ENCODE measurements at regions not wholly inside any gene's neighbourhood (a gene's known extent, or its start where the extent isn't known, plus 50 kb on each side); places are given as distances from the start of the nearest gene placed in this dataset.
A peak's percentile ranks its signal among the peaks of the same experiment; 100 is the strongest.

GRCh38 chr10:129328546-129328945, 138.5 kb upstream of the MGMT start:
- peak; percentile 78 for FAIRE-seq
- H3K9me3 ChIP-seq (replicated peaks; ENCODE audit: control insufficient read depth, insufficient read depth, low read length): no peaks in the 10 kb centered on the region
- H3K4me1 ChIP-seq (ENCODE audit: control insufficient read depth, extremely low read depth, insufficient read depth, low read length): peaks cover 13% of the 10 kb centered on the region
- H3K27me3 ChIP-seq (ENCODE audit: control insufficient read depth in 2 of 2, insufficient read depth in 2 of 2, low read length in 2 of 2): peaks cover 0 to 4% of the 10 kb centered on the region in 2 experiments
- H4K20me1 ChIP-seq (replicated peaks; ENCODE audit: control insufficient read depth, extremely low read depth, insufficient read depth, low read length): no peaks in the 10 kb centered on the region
- dilution Hi-C loops (cut with MboI; ENCODE audit: extremely low pct_ligation_motif_present, low sequenced_read_pairs): no loop called here
- no peak overlapping the region for H3K4me3 ChIP-seq (replicated peaks in 1 of 3; ENCODE audit: insufficient read depth in 1 of 3, low read depth in 1 of 3, low read length in 3 of 3)
- no peak overlapping the region for H3K9ac ChIP-seq (replicated peaks; ENCODE audit: extremely low read depth, insufficient read depth, low read length)
- ChIA-PET POLR2A (no interaction called here), CTCF (interaction anchor here (0.7 to 0.9 kb wide), 2 partner anchors 15 to 167 kb away, joined by 3 read pairs; no protein-coding TSS in a partner anchor)
- DNase-seq (ENCODE audit: low read depth, low spot score): peak; percentile 48
- H3K4me2 ChIP-seq (ENCODE audit: insufficient read depth, low read length): peak overlapping the region; percentile 3
- no peak overlapping the region for H2AFZ ChIP-seq (ENCODE audit: low read depth, low read length)
- TF ChIP-seq POLR2A (IDR thresholded peaks at IDR 0.05; ENCODE audit: low read depth, low read length) (no peak), MYC (IDR thresholded peaks at IDR 0.05; ENCODE audit: low read depth, low read length) (no peak), GATA2 (IDR thresholded peaks at IDR 0.05; ENCODE audit: insufficient read depth, insufficient read length, low read depth, low read length) (peak; percentile 48), POLR2AphosphoS5 (IDR thresholded peaks at IDR 0.05; ENCODE audit: insufficient read depth, low read depth, low read length) (peak; percentile 45), JUN (IDR thresholded peaks at IDR 0.05; ENCODE audit: borderline replicate concordance, insufficient read depth, insufficient read length, low read depth) (peak; percentile 58), EZH2 (IDR thresholded peaks at IDR 0.05; ENCODE audit: borderline replicate concordance, low read depth, low read length, severe bottlenecking) (no peak), MAX (IDR thresholded peaks at IDR 0.05; ENCODE audit: insufficient read depth, insufficient read length) (no peak), FOS (IDR thresholded peaks at IDR 0.05; ENCODE audit: borderline replicate concordance, insufficient read depth, low read length) (peak; percentile 83)
- TF ChIP-seq, protein P1, sequence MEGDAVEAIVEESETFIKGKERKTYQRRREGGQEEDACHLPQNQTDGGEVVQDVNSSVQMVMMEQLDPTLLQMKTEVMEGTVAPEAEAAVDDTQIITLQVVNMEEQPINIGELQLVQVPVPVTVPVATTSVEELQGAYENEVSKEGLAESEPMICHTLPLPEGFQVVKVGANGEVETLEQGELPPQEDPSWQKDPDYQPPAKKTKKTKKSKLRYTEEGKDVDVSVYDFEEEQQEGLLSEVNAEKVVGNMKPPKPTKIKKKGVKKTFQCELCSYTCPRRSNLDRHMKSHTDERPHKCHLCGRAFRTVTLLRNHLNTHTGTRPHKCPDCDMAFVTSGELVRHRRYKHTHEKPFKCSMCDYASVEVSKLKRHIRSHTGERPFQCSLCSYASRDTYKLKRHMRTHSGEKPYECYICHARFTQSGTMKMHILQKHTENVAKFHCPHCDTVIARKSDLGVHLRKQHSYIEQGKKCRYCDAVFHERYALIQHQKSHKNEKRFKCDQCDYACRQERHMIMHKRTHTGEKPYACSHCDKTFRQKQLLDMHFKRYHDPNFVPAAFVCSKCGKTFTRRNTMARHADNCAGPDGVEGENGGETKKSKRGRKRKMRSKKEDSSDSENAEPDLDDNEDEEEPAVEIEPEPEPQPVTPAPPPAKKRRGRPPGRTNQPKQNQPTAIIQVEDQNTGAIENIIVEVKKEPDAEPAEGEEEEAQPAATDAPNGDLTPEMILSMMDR (IDR thresholded peaks at IDR 0.05; ENCODE audit: extremely low read depth in 1 of 2, insufficient read depth in 1 of 2, low read depth in 1 of 2, low read length in 2 of 2): no peak
- H3K9me1 ChIP-seq (replicated peaks; ENCODE audit: control insufficient read depth, extremely low read depth, insufficient read depth, low read length): no peaks in the 10 kb centered on the region
- no peak overlapping the region for H3K27ac ChIP-seq (ENCODE audit: insufficient read depth, low read depth, low read length)
- no peaks in the 10 kb centered on the region for H3K36me3 ChIP-seq (ENCODE audit: control insufficient read depth in 2 of 2, extremely low read depth in 1 of 2, insufficient read depth in 2 of 2, low read length in 2 of 2)
- intact Hi-C loops (cut with micrococcal nuclease): loop anchor here (2.0 kb wide), 2 partner anchors 24 to 70 kb away; no protein-coding TSS in a partner anchor
- BruUV-seq (replicated peaks): no TSS peak
- no peaks in the 10 kb centered on the region for H3K79me2 ChIP-seq (ENCODE audit: control insufficient read depth, insufficient read depth, low read length)
